Fibroblast of skin of abdomen (primary cell): ENCODE measurements at regions not wholly inside any gene's neighbourhood (a gene's known extent, or its start where the extent isn't known, plus 50 kb on each side); places are given as distances from the start of the nearest gene placed in this dataset.
"Not testable (repeated sequence)": the region's sequence is repeated elsewhere in the genome, so short reads cannot be mapped to it uniquely, and the experiment has no call there.

ENCODE experiments used
- DNase-seq: peaks from one replicate; pipeline ENCODE4 v3.0.0-alpha.2; 2013

- no peak for DNase-seq
Measured at GRCh38 chr15:36183201-36183600, 396.2 kb upstream of the CDIN1 start.

- DNase-seq, result peak; percentile 42
Measured at GRCh38 chr15:36185438-36185837, 394.0 kb upstream of the CDIN1 start.

- DNase-seq, result no peak
Measured at GRCh38 chr15:36185845-36186244, 393.6 kb upstream of the CDIN1 start.

GRCh38 chr15:36186376-36186775 is 393.1 kb upstream of the CDIN1 start:
- no peak for DNase-seq

DNA sequence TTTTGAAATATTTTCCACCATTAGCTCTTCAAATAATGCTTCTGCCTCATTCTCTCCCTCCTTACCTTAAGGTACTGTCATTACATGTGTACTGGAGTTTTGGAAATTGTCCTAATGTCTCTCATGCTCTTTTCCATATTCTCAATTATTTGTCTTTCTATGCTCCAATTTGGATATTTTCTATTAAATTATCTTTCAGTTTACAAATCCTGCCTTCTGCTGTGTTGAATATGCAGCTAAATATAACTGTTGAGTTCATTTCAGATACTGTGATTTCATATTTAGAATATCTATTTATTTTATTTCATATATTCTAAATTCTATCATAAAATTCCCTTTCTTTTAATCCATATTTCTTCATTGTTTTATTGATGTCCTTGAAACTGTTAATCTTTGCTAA is 388.0 kb upstream of the CDIN1 start:
- DNase-seq, result no peak

DNA sequence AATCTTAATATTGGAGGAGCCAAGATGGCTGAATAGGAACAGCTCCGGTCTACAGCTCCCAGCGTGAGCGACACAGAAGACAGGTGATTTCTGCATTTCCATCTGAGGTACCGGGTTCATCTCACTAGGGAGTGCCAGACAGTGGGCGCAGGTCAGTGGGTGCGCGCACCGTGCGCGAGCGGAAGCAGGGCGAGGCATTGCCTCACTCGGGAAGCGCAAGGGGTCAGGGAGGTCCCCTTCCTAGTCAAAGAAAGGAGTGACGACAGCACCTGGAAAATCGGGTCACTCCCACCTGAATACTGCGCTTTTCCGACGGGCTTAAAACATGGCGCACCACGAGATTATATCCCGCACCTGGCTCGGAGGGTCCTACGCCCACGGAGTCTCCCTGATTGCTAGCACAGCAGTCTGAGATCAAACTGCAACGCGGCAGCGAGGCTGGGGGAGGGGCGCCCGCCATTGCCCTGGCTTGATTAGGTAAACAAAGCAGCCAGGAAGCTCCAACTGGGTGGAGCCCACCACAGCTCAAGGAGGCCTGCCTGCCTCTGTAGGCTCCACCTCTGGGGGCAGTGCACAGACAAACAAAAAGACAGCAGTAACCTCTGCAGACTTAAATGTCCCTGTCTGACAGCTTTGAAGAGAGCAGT is 383.9 kb upstream of the CDIN1 start:
- not testable (repeated sequence) for DNase-seq

GRCh38 chr15:36208868-36209582 is 370.4 kb upstream of the CDIN1 start:
- peak; percentile 28 for DNase-seq

DNA sequence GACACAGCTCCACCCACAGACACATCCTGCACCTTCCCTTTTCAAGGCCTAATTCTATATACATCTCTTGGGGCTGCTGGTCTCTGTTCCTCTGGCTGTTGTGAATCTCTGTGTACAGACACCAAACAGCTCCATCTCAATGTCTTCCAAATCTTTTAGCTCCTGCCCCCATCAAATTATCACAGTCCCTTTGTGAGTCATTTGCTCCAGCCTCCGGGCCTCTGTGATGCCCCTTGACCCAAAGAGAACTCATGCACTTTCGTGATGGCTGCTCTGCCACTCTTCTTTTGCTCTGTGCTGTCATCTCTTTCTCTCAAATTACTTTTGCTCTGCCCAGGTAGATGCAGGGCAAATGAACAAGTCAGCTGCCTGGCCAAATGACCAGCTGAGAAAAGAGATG is 369.0 kb upstream of the CDIN1 start:
- DNase-seq, result no peak

GRCh38 chr15:36218322-36218721 is 361.1 kb upstream of the CDIN1 start:
- peak; percentile 16 for DNase-seq

DNA sequence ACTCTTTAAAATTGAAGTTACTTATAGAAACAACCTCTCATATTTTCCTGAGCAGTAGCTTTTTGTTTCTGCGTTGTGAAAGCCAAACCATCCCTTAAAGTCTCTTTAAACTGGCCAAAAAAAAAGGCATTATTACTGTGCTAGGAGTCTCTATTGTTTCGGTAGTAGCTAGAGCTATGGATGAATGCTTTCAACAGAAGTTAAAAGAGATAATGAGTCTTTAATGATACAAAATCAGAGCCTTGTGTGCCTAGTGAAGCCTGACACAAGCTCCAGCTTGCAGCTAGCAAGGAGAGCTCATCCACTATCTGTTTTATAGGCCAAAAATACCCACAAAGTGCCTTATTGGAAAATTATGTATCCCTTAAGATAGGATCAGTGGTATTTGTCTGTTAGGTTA is 360.4 kb upstream of the CDIN1 start:
- DNase-seq, result no peak

DNA sequence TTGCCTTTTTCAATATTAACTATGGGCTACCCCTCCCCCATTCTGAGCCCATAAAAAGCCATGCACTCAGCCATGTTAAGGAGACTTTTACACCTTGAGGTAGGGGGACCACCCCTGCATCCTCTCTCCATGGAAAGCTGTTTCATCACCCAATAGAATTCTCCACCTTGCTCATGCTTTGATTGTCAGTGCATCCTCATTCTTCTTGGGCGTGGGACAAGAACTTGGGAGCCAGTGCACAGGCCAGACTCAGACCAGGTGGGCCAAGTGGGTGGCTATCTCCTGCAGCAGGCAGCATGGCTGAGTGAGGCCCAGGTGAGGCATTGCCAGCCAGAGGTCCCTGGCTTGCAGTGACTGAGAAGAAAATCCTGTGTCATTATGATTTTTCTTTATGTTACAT is 357.4 kb upstream of the CDIN1 start:
- no peak for DNase-seq

GRCh38 chr15:36230776-36231175 is 348.6 kb upstream of the CDIN1 start:
- peak; percentile 39 for DNase-seq

- DNase-seq, result no peak
Measured at GRCh38 chr15:36232491-36232890, 346.9 kb upstream of the CDIN1 start.

DNA sequence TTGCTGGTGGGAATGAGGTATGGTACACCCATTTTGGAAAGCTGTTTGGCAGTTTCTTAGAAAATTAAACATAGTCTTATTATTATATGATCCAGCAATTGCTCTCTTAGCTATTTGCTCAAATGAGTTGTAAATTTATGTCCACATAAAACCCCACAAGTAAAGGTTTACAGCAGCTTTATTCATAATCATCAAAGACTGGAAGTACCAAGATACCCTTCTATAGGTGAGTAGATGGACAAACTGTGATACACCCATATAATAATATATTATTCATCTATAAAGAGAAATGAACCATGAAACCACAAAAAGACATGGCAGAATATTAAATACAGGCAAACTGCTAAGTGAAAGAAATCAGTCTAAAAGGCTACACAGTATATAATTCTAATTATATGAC is 344.7 kb upstream of the CDIN1 start:
- no peak for DNase-seq

DNA sequence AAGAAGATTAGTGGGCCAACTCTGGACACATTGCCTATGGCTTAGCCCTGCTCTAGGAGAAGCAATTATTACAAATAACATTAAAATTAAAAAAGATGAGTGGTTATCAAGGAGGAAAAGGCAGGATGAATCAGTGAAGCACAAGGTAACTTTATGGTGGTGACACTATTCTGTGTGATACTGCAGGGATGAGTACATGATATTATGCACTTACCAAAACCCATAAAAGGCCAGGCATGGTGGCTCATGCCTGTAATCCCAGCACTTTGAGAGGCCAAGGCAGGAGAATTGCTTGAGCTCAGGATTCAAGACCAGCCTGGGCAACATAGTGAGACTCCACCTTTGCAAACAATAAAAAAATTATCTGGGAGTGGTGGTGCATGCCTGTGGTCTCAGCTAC is 344.3 kb upstream of the CDIN1 start:
- DNase-seq, result no peak

DNA sequence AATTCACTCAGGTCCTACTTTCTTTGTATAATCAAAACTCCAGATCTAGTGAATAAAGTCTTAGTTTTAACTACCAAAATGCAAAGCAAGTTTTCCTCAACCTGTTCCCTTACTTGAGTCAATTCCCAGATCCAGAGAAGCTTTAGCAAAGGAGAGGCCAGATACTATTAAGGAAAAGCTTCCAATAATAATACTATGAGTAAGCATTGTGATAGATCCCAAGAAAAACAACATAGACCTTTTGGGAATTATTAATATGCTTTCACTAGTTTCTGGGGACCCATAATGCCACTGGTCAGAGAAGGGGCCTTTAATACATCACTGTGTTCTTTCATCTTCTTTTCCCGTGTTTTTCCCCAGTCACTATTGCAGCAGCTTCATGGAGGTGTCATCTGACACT is 339.9 kb upstream of the CDIN1 start:
- no peak for DNase-seq

DNA sequence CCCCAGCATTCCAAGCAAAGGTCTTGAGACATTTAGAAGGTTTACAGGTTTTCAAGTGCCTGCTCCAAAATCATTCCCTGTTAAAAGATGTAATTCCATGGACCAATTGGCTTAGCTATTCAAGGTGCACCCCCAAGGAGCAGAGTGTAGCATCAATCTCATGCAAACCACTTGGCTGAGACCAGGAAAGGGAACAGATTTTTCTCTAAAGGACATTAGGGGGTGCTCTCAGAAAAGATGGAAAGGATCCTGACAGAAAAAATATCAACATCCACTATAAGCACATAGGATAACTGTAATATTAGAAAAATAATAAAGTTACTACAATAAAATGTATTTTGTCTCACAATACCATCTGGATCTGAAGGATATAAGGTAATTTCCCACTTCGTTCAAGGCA is 328.0 kb upstream of the CDIN1 start:
- DNase-seq, result no peak

GRCh38 chr15:36252146-36252711 is 327.2 kb upstream of the CDIN1 start:
- DNase-seq, result no peak

DNA sequence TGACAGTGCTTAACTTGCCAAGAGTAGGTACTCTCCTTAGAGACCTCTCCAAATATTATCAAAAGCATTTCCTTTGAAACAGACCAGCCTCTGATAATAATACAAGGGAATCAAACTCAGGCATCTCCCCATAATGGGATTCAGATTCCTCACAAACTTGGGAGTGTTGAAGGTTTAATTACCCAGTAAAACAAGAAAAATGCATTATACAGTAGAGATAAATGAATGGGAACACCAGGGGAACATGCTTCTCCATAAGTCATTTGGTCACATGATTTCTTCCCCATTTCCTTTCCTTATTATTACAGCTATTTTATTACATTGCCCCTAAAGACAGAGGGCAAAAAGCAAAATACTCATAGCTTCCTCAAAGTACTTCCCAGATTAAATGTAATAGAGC is 325.0 kb upstream of the CDIN1 start:
- DNase-seq, result no peak

GRCh38 chr15:36256404-36256807 is 323.0 kb upstream of the CDIN1 start:
- no peak for DNase-seq

- DNase-seq, result no peak
Measured at GRCh38 chr15:36263666-36264065, 315.8 kb upstream of the CDIN1 start.

DNA sequence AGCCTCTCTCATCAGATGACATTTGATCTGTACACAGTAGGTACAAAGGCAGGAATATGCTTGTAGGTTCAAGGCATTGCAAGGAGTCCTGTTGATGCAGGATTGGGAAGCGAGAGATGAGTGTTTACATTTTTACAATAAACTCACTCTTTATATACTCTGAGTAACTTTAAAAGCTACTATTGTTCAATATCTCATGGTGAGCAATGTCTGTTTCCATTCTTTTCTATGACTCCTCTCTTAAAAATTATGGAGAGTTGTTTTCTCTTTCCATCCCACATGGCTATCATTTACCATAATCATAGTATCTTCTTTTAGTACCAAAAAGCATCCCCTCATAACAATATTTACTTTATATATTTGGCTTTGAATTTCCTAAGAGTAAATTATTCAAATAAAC is 314.0 kb upstream of the CDIN1 start:
- DNase-seq, result no peak

- no peak for DNase-seq
Measured at GRCh38 chr15:36271048-36271447, 308.4 kb upstream of the CDIN1 start.

- DNase-seq, result no peak
Measured at GRCh38 chr15:36275656-36276055, 303.8 kb upstream of the CDIN1 start.
